GM12875 (cell line): ENCODE measurements at regions not wholly inside any gene's neighbourhood (a gene's known extent, or its start where the extent isn't known, plus 50 kb on each side); places are given as distances from the start of the nearest gene placed in this dataset.
"Not testable (repeated sequence)": the region's sequence is repeated elsewhere in the genome, so short reads cannot be mapped to it uniquely, and the experiment has no call there.

Source experiments
- H3K4me3 ChIP-seq: one replicate; pipeline ENCODE4 v1.5.1; 2011; ENCODE audit warnings: low read depth, low read length, control low read depth
- CTCF ChIP-seq: IDR thresholded peaks from 2 replicates; pipeline ENCODE4 v1.5.1; 2011; ENCODE audit warnings: low read depth, mild to moderate bottlenecking, control low read depth, inconsistent platforms, low read length, moderate library complexity, borderline replicate concordance; ENCODE audit not compliant: insufficient read depth

- H3K4me3 ChIP-seq = no peak overlapping the region
- no peak for TF ChIP-seq CTCF
Observed at GRCh38 chr7:17437586-17437985, 139.1 kb downstream of the AHR start.

- H3K4me3 ChIP-seq = not testable (repeated sequence)
Observed at GRCh38 chr7:17440025-17440784, 141.8 kb downstream of the AHR start.

GRCh38 chr7:17440831-17441230 is 142.4 kb downstream of the AHR start:
- no peak overlapping the region for H3K4me3 ChIP-seq
- TF ChIP-seq CTCF = no peak

- TF ChIP-seq CTCF = no peak
- no peak overlapping the region for H3K4me3 ChIP-seq
Observed at GRCh38 chr7:17441557-17441956, 143.1 kb downstream of the AHR start.

- H3K4me3 ChIP-seq = no peak overlapping the region
- no peak for TF ChIP-seq CTCF
Observed at GRCh38 chr7:17444151-17444550, 145.7 kb downstream of the AHR start.

- no peak for TF ChIP-seq CTCF
- H3K4me3 ChIP-seq = no peak overlapping the region
Observed at GRCh38 chr7:17444673-17445072, 146.2 kb downstream of the AHR start.

GRCh38 chr7:17446340-17446739 is 147.9 kb downstream of the AHR start:
- no peak overlapping the region for H3K4me3 ChIP-seq
- TF ChIP-seq CTCF = no peak
